SJCRH30 (cell line): ENCODE measurements at regions not wholly inside any gene's neighbourhood (a gene's known extent, or its start where the extent isn't known, plus 50 kb on each side); places are given as distances from the start of the nearest gene placed in this dataset.

Experiments
- DNase-seq, 2 experiments: peaks; one replicate each; pipeline ENCODE4 v3.0.0-alpha.2; 2015 to 2020
- H3K27ac ChIP-seq: fragments of 250-450 bp; sonication (Bioruptor Pico); 2 replicates; pipeline ENCODE4 v1.5.1; 2020; ENCODE audit warnings: mild to moderate bottlenecking, moderate library complexity
- H3K27me3 ChIP-seq: fragments of 250-450 bp; sonication (Bioruptor Pico); 2 replicates; pipeline ENCODE4 v1.5.1; 2020; ENCODE audit warnings: mild to moderate bottlenecking, moderate library complexity
- H3K36me3 ChIP-seq: fragments of 250-450 bp; sonication (Bioruptor Pico); 2 replicates; pipeline ENCODE4 v1.5.1; 2020; ENCODE audit warnings: mild to moderate bottlenecking, moderate library complexity
- H3K4me1 ChIP-seq: fragments of 250-450 bp; sonication (Bioruptor Pico); 2 replicates; pipeline ENCODE4 v1.5.1; 2020; ENCODE audit warnings: mild to moderate bottlenecking, moderate library complexity
- H3K4me3 ChIP-seq: fragments of 250-450 bp; sonication (Bioruptor Pico); 2 replicates; pipeline ENCODE4 v1.5.1; 2020; ENCODE audit warnings: mild to moderate bottlenecking, moderate library complexity
- H3K9me3 ChIP-seq: fragments of 250-450 bp; sonication (Bioruptor Pico); replicated peaks from 2 replicates; pipeline ENCODE4 v1.5.1; 2020; ENCODE audit warnings: mild to moderate bottlenecking, moderate library complexity

- no peaks in the 10 kb centered on the region for H3K9me3 ChIP-seq
- DNase-seq = no peak
- H3K4me1 ChIP-seq = no peaks in the 10 kb centered on the region
- no peaks in the 10 kb centered on the region for H3K36me3 ChIP-seq
- no peak overlapping the region for H3K4me3 ChIP-seq
- H3K27me3 ChIP-seq = no peaks in the 10 kb centered on the region
- no peak overlapping the region for H3K27ac ChIP-seq
Measured at GRCh38 chr4:161188578-161188977, 975.2 kb downstream of the FSTL5 start.

DNA sequence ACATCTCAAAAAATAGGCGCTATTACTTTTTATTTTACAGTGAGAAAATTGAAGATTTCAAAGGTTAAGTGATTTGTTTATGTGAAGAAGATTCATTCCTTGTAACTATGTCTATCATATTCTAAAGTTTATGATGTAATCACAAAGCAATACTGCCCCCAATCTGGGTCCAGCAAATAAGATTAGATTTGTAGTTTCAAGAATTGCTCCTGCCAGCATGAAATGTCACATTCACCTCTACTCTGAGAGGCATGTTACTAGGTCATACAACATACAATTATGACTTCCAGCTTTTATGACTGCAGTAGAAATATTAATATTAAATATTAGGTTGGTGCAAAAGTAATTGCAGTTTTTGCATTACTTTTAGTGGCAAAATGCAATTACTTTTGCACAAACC lies 976.2 kb downstream of the FSTL5 start:
- no peaks in the 10 kb centered on the region for H3K4me1 ChIP-seq
- no peaks in the 10 kb centered on the region for H3K27me3 ChIP-seq
- H3K36me3 ChIP-seq = no peaks in the 10 kb centered on the region
- H3K27ac ChIP-seq = no peak overlapping the region
- no peak for DNase-seq
- H3K4me3 ChIP-seq = no peak overlapping the region
- H3K9me3 ChIP-seq = no peaks in the 10 kb centered on the region

DNA sequence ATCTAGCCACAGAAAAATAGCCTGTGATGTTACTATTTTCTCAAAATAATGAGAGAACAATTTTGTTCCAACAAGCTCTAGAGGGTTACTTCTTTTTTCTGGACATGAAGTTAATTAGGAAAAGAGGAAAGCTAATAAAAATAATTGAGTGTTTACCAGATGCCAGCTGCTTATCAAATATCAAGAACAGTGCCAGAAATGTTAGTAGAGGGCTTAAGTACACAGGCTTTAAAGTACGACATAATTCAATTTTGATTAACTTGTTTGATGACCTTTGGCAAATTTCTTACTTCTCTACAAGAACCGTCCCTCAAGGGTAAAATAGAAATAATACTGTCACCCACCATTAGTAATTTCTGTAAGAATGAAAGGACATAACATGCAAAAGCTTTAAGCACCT lies 977.0 kb downstream of the FSTL5 start:
- no peak for DNase-seq
- no peaks in the 10 kb centered on the region for H3K9me3 ChIP-seq
- no peaks in the 10 kb centered on the region for H3K27me3 ChIP-seq
- H3K4me3 ChIP-seq = no peak overlapping the region
- no peaks in the 10 kb centered on the region for H3K36me3 ChIP-seq
- H3K27ac ChIP-seq = no peak overlapping the region
- H3K4me1 ChIP-seq = no peaks in the 10 kb centered on the region

DNA sequence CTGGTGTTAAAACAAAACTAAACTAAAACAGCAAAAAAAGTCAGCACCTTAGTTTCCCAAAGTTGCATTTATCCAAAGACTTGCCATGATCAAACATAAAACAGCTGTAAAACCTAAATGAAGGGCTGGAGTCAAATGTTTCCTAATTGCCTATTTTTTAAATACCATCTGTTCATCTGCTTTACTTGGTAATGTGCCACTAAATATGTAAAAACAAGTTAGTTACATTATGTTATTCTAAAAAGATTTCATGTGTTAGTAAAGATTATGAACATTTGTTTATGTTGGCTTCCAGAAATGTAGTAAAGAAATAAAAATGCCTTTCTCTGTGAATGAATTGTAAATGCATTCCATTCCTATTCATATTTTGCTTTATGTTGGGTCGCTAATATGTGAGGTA lies 977.8 kb downstream of the FSTL5 start:
- H3K4me3 ChIP-seq = no peak overlapping the region
- H3K36me3 ChIP-seq = no peaks in the 10 kb centered on the region
- no peaks in the 10 kb centered on the region for H3K27me3 ChIP-seq
- DNase-seq = no peak
- H3K4me1 ChIP-seq = no peaks in the 10 kb centered on the region
- no peaks in the 10 kb centered on the region for H3K9me3 ChIP-seq
- H3K27ac ChIP-seq = no peak overlapping the region

GRCh38 chr4:161183729-161184128 lies 980.1 kb downstream of the FSTL5 start:
- H3K4me1 ChIP-seq = no peaks in the 10 kb centered on the region
- no peaks in the 10 kb centered on the region for H3K27me3 ChIP-seq
- no peak for DNase-seq
- no peaks in the 10 kb centered on the region for H3K36me3 ChIP-seq
- H3K9me3 ChIP-seq = no peaks in the 10 kb centered on the region
- no peak overlapping the region for H3K4me3 ChIP-seq
- H3K27ac ChIP-seq = no peak overlapping the region

- Histone ChIP-seq H3K27ac (no peak overlapping the region), H3K4me1 (no peaks in the 10 kb centered on the region), H3K4me3 (no peak overlapping the region), H3K9me3 (no peaks in the 10 kb centered on the region), H3K36me3 (no peaks in the 10 kb centered on the region), H3K27me3 (no peaks in the 10 kb centered on the region)
- DNase-seq = no peak
Measured at GRCh38 chr4:161182913-161183312, 980.9 kb downstream of the FSTL5 start.

- Histone ChIP-seq H3K9me3 (no peaks in the 10 kb centered on the region), H3K36me3 (no peaks in the 10 kb centered on the region), H3K27ac (no peak overlapping the region), H3K4me3 (no peak overlapping the region), H3K4me1 (no peaks in the 10 kb centered on the region), H3K27me3 (no peaks in the 10 kb centered on the region)
- DNase-seq = peak in 1 of 2 experiments; percentile 1
Measured at GRCh38 chr4:161178310-161178709, 985.5 kb downstream of the FSTL5 start.

DNA sequence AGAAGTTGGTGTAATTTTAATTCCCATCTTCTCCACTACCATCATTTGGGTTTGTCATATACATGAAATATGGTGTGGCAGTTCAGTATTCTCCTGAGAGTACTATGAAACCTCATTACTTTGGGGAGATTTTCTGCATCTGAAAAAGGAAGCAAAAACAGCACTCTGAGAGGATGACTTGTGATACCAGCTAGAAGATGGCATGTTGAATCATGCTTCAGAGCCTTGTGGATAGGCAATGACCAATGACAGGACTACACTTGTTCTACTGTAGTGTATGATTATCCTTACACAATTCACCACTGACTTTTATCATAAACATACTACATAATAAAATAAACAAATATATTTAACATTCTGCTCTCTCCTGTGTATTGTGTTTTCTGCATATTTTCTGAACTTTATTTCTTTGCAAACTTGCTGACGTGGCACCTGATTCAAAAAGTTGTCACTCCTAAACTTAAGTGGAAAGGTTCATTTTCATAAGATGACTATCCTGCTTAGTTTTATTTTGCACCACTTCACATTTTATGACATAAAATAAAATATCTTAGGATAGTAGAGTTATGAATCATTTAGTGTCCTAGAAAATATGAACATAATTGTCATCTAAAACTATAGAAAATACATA lies 991.3 kb downstream of the FSTL5 start:
- no peaks in the 10 kb centered on the region for H3K36me3 ChIP-seq
- no peak overlapping the region for H3K27ac ChIP-seq
- no peaks in the 10 kb centered on the region for H3K4me1 ChIP-seq
- no peaks in the 10 kb centered on the region for H3K9me3 ChIP-seq
- H3K27me3 ChIP-seq = no peaks in the 10 kb centered on the region
- DNase-seq = no peak
- H3K4me3 ChIP-seq = no peak overlapping the region

GRCh38 chr4:161167539-161167938 lies 996.3 kb downstream of the FSTL5 start:
- Histone ChIP-seq H3K9me3 (no peaks in the 10 kb centered on the region), H3K4me3 (no peak overlapping the region), H3K27ac (no peak overlapping the region), H3K27me3 (no peaks in the 10 kb centered on the region), H3K4me1 (no peaks in the 10 kb centered on the region), H3K36me3 (no peaks in the 10 kb centered on the region)
- no peak for DNase-seq

DNA sequence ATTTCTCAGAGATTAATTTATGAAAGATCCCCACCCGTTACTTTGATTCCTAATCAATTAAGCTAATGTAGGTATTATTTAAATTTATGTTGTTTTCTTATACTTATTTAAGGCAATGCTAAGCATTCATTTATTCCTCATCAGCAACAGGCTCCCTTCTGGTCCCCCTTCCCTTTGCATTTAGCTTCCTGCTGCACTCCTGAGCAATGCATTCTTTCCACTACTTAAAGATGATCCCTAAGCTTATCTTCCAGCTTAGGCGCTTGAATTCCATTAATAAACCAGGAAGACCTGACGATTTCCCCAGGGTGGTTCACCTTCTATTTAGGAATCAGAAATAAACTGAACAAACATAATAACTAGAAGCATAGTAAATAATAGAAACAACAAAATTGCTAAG lies 1003.1 kb downstream of the FSTL5 start:
- H3K27ac ChIP-seq = no peak overlapping the region
- no peaks in the 10 kb centered on the region for H3K27me3 ChIP-seq
- no peaks in the 10 kb centered on the region for H3K36me3 ChIP-seq
- H3K4me1 ChIP-seq = no peaks in the 10 kb centered on the region
- H3K9me3 ChIP-seq = no peaks in the 10 kb centered on the region
- H3K4me3 ChIP-seq = no peak overlapping the region
- no peak for DNase-seq

GRCh38 chr4:161148051-161148450 lies 1015.7 kb downstream of the FSTL5 start:
- no peak overlapping the region for H3K4me3 ChIP-seq
- no peaks in the 10 kb centered on the region for H3K27me3 ChIP-seq
- no peaks in the 10 kb centered on the region for H3K9me3 ChIP-seq
- H3K4me1 ChIP-seq = no peaks in the 10 kb centered on the region
- no peak for DNase-seq
- no peaks in the 10 kb centered on the region for H3K36me3 ChIP-seq
- H3K27ac ChIP-seq = no peak overlapping the region

DNA sequence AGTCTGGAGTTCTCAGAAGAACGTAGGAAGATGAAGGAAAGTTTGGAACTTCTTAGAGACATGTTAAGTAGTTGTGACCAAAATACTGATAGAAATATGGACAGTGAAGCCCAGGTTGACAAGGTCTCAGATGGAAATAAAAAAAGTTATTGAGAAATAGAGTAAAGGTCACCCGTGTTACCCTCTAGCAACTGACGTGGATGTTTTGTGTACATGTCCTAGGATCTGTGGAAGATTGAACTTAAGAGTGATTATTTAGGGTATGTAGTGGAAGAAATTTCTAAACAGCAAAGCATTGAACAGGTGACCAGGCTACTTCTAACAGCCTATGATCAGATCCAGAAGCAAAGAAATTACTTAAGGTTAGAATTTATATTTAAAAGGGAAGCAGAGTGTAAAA lies 1020.4 kb downstream of the FSTL5 start:
- Histone ChIP-seq H3K27ac (no peak overlapping the region), H3K9me3 (no peaks in the 10 kb centered on the region), H3K4me1 (no peaks in the 10 kb centered on the region), H3K4me3 (no peak overlapping the region), H3K27me3 (no peaks in the 10 kb centered on the region), H3K36me3 (no peaks in the 10 kb centered on the region)
- no peak for DNase-seq

GRCh38 chr4:161134795-161135194 lies 1029.0 kb downstream of the FSTL5 start:
- Histone ChIP-seq H3K4me3 (no peak overlapping the region), H3K27me3 (no peaks in the 10 kb centered on the region), H3K36me3 (no peaks in the 10 kb centered on the region), H3K9me3 (no peaks in the 10 kb centered on the region), H3K4me1 (no peaks in the 10 kb centered on the region), H3K27ac (no peak overlapping the region)
- no peak for DNase-seq

DNA sequence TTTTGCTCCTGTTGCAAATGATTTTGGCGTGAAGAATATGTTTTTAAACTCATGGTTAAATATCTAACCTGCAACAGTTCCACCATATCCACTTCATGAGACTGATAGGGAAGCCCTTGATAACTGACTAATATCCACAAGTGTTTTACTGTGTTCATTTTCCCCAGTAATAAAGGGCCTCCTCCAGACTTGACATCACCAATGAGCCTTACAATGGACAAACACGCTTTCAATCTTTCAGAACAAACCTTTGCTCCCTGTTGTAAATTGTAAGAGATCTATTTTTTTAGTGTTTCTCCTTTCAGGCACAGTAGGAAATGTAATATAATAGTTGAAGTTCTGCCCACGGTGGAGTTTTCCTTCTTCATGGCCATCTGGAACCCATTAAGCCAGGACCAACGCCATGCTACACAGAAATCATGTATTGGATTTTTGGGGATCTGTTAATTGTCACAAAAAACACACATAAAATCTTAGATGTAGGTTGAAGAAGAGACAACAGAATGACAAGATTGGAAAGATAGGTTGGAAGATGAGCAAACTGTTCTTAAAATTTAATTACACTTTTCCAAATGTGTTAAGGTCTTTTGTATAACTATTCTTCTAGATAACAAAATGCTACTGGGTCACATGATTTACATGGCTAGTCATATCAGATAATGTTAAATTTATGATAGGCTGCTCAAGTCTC lies 1030.1 kb downstream of the FSTL5 start:
- Histone ChIP-seq H3K4me3 (no peak overlapping the region), H3K4me1 (no peaks in the 10 kb centered on the region), H3K9me3 (no peaks in the 10 kb centered on the region), H3K27me3 (no peaks in the 10 kb centered on the region), H3K27ac (no peak overlapping the region), H3K36me3 (no peaks in the 10 kb centered on the region)
- no peak for DNase-seq

- DNase-seq = no peak
- H3K27ac ChIP-seq = no peak overlapping the region
- H3K4me3 ChIP-seq = no peak overlapping the region
- H3K9me3 ChIP-seq = no peaks in the 10 kb centered on the region
- no peaks in the 10 kb centered on the region for H3K4me1 ChIP-seq
- no peaks in the 10 kb centered on the region for H3K36me3 ChIP-seq
- no peaks in the 10 kb centered on the region for H3K27me3 ChIP-seq
Measured at GRCh38 chr4:161132715-161133425, 1030.9 kb downstream of the FSTL5 start.
